Activated CD4-positive, alpha-beta T cell treated with anti-CD3 and anti-CD28 coated beads, Interleukin-2, amount 10 ng/mL, durations not matched to agents 24 days and 14 days (primary cell): ENCODE measurements at regions not wholly inside any gene's neighbourhood (a gene's known extent, or its start where the extent isn't known, plus 50 kb on each side); places are given as distances from the start of the nearest gene placed in this dataset.

ENCODE experiments used
- DNase-seq: peaks from one replicate; pipeline ENCODE4 v3.0.0; 2022
- H3K27ac Mint-ChIP-seq: one replicate; pipeline ENCODE4 v1.8.0; 2022; ENCODE audit warnings: mild to moderate bottlenecking, mixed read lengths
- H3K27me3 Mint-ChIP-seq: one replicate; pipeline ENCODE4 v1.8.0; 2022; ENCODE audit warnings: mixed read lengths
- H3K36me3 Mint-ChIP-seq: one replicate; pipeline ENCODE4 v1.8.0; 2022; ENCODE audit warnings: low read depth, mild to moderate bottlenecking, mixed read lengths
- H3K4me1 Mint-ChIP-seq: one replicate; pipeline ENCODE4 v1.8.0; 2021; ENCODE audit warnings: mixed read lengths
- H3K4me3 Mint-ChIP-seq: one replicate; pipeline ENCODE4 v1.8.0; 2022; ENCODE audit warnings: mild to moderate bottlenecking, moderate library complexity, mixed read lengths
- H3K9me3 Mint-ChIP-seq: one replicate; pipeline ENCODE4 v1.8.0; 2021; ENCODE audit warnings: mixed read lengths
- intact Hi-C: fragments of 100-400 bp; cut with micrococcal nuclease; formaldehyde crosslinking; loops from one replicate; pipeline ENCODE4 v1.15.1; 2023

DNA sequence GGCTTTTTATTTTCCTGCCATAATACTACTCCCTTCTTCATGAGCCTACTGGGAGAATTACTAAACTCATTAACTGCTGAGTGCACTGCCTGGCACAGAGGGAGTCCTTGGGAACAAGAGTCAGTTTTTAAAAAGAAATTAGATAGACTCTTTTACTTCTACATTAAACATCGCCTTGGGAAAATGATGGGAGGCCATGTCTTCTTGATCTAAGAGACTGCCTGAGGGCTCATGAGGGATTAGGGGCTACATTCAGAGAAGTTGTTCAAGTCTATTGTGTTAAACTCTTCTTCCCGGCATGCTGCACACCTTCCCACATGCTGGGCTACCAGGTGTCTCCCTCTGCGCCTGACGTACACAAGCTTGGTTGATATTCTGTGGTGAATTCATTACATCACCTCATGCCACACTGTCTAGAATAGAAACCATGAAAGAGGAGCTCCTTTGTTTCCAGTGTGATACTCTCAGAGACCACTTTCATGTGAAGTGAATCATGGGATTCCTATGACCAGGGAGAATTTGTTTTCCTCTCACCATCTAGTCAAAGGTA lies 1422.3 kb downstream of the AACS start:
- intact Hi-C loops = no loop called here
- H3K27me3 Mint-ChIP-seq = no peaks in the 10 kb centered on the region
- no peak overlapping the region for H3K27ac Mint-ChIP-seq

DNA sequence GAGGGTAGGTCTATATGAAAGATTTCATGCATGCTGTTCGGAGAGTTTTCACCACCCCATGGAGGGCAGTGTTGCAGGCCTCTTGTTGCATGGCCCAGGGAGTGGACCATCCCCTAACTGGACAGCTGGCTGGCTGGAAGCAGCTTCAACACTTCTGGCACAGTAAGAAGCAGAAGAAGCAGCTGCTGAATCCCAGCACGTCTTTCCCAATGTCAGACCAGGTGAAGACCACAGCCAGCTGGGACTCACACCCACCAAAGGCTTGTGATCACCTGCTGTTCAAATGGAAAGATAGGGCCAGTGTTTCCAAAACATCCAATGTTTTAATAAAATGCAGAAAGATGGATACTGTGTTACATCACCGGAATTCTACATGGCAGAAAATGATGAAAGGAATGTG lies 1423.6 kb downstream of the AACS start:
- DNase-seq = no peak
- Mint-ChIP-seq H3K4me1 (no peaks in the 10 kb centered on the region), H3K4me3 (no peak overlapping the region), H3K36me3 (no peaks in the 10 kb centered on the region), H3K27me3 (no peaks in the 10 kb centered on the region), H3K9me3 (peaks cover 8% of the 10 kb centered on the region), H3K27ac (no peak overlapping the region)
- intact Hi-C loops = no loop called here

More for the DNA sequence above, 1422.3 kb downstream of the AACS start:
- DNase-seq = no peak
- Mint-ChIP-seq H3K36me3 (no peaks in the 10 kb centered on the region), H3K4me1 (peaks cover 1% of the 10 kb centered on the region), H3K4me3 (no peak overlapping the region), H3K9me3 (peaks cover 10% of the 10 kb centered on the region)

DNA sequence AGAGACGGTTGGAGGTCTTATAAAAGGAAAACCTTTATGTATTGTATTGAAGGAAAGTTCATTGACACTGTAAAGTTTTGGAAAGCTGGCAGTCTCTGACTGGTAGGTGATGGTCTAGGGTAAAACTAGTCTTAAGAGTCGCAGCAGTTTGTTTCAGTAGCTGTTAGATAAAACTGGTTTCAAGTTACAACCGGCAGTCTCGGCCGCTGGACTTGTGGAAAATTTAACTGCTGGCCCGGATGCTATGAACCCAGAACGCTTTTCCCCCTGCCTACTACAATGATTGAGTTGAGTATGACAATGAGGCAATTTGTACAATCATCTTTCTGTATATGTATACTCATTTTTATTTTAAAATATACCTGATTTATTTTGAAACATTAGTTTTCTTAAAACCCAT lies 1426.9 kb downstream of the AACS start:
- peaks cover under 1% of the 10 kb centered on the region for H3K9me3 Mint-ChIP-seq
- no peaks in the 10 kb centered on the region for H3K27me3 Mint-ChIP-seq
- no peak for DNase-seq
- H3K4me1 Mint-ChIP-seq = no peaks in the 10 kb centered on the region
- intact Hi-C loops = no loop called here
- H3K36me3 Mint-ChIP-seq = no peaks in the 10 kb centered on the region
- no peak overlapping the region for H3K4me3 Mint-ChIP-seq
- no peak overlapping the region for H3K27ac Mint-ChIP-seq

DNA sequence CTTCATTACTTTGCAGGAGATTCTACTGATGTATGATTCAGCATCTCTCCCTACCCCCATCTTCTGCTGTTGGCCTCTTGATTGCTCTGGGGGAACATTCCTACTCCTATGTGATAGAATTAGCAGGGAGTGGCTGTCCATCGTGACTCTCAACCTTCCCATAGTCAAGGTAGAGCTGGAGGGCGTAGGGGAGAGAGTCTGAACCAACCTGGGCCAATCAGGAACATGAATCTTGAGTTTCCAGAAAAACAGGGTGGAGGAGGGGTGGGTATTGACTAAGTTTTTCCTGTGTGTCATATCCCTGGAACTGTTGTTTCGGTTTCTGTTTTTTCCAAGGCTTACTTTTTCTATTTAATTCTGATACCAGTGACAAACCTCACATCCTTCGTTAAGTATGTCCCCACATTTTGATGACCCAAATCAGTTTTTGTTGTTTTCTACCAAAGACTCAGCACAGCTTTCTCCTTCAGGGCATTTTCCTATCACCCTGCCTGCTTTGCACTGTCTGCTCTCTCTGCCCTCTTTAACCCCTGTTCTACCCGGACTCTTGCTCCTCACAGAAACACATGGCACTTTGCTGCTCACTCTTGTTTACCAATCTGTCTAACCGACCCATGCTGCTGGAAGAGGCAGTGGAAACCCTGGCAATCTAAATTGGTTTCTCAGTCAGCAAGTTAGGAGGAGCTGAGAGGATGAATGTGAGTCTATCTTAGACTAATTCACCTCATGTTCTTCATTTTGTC lies 1428.3 kb downstream of the AACS start:
- no peaks in the 10 kb centered on the region for H3K27me3 Mint-ChIP-seq
- no peak overlapping the region for H3K27ac Mint-ChIP-seq
- H3K36me3 Mint-ChIP-seq = no peaks in the 10 kb centered on the region
- no peak overlapping the region for H3K4me3 Mint-ChIP-seq
- H3K4me1 Mint-ChIP-seq = no peaks in the 10 kb centered on the region
- no peaks in the 10 kb centered on the region for H3K9me3 Mint-ChIP-seq
- intact Hi-C loops = no loop called here
- DNase-seq = no peak

DNA sequence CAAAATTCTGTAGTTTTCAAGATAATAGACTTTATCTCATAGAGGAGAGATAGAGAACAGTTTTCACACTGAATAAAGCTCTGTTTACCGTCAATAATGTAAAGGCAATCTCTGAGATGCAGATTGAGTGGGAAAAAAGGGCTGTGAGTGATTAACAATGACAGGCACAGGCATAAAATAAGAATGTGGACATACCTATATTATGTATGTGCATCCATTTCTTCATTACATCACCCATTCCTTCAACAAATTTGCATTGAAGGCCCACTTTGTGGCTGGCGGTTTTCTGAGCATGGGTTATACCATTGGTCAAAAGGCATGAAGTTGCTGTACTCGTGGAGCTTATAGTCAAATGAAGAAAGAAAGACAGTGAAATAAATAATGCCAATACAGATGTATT lies 1431.0 kb downstream of the AACS start:
- Mint-ChIP-seq H3K4me3 (no peak overlapping the region), H3K36me3 (no peaks in the 10 kb centered on the region), H3K9me3 (peaks cover 5% of the 10 kb centered on the region), H3K27ac (no peak overlapping the region), H3K27me3 (no peaks in the 10 kb centered on the region), H3K4me1 (no peaks in the 10 kb centered on the region)
- intact Hi-C loops = no loop called here
- DNase-seq = no peak

DNA sequence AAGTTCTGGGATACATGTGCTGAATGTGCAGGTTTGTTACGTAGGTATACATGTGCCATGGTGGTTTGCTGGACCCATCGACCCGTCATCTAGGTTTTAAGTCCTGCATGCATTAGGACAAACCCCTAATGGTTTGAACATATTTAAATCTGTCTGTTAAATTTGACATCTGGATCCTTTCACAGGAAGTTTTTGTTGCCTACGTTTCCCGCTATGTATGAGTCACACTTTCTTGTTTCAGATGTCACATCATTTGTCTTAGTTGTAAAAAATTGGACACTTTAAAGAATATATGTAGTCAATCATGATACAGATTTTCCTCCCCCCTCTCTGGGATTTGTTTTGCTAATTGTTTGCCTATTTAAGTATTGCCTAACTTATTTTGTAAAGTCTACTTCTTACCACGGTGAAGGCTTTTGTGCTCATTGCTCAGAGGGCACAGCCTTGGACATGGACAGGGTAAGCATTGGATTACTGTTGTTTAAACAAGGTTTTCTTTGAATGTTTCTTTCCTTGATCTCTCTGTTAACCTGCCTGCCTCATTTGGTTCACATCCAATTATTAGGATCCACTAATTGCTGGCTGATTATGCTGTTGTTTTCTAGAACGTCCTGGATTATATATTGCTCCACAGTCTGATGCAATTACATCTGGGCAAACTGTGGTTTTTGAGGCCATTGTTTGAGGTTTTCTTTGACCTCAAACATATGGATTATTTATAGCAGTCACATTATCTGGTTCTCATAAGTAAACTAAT lies 1441.4 kb downstream of the AACS start:
- no peak for DNase-seq
- Mint-ChIP-seq H3K27me3 (no peaks in the 10 kb centered on the region), H3K4me3 (no peak overlapping the region), H3K9me3 (no peaks in the 10 kb centered on the region), H3K36me3 (no peaks in the 10 kb centered on the region), H3K4me1 (peaks cover 3% of the 10 kb centered on the region), H3K27ac (no peak overlapping the region)
- intact Hi-C loops = no loop called here

DNA sequence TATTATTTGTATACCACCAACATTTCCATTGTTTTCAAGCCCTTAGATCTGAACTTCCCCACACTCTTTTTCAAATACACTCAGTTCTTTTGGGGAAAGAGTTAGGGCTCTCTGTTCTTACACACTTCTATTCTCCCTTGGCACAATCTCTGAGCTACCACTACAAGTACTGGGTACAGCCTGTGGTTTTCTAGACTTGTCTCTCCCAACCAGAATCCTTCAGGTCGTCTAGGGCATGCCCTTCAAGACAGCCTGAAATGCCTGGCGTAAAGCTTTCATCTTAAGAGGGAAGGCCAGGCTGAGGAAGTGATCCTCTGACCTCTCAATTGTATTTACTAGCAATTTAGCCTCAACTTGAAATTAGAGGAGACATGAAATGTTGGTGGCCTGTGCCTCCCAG lies 1442.0 kb downstream of the AACS start:
- no peak for DNase-seq
- no peak overlapping the region for H3K27ac Mint-ChIP-seq
- H3K4me1 Mint-ChIP-seq = peaks cover 3% of the 10 kb centered on the region
- intact Hi-C loops = no loop called here
- no peaks in the 10 kb centered on the region for H3K36me3 Mint-ChIP-seq
- no peak overlapping the region for H3K4me3 Mint-ChIP-seq
- H3K9me3 Mint-ChIP-seq = no peaks in the 10 kb centered on the region
- no peaks in the 10 kb centered on the region for H3K27me3 Mint-ChIP-seq

DNA sequence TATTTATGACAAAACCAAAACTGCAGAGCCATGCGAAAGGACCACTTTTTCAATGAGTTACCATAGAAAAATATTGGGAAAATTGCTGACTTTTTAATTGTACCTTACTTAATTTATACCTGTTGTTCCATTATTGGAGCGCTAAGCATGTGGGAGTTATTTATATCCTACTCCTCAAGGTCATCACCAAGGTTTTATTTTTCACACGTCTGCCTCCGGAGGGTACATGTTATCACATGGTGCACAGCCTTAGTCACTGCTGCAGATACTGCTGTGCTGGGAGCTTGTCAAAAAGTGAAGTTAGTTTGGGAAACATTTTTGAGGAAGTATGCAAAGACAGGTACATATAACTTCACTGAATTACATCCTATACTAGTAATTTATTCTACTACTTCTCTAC lies 1444.3 kb downstream of the AACS start:
- no peaks in the 10 kb centered on the region for H3K9me3 Mint-ChIP-seq
- H3K36me3 Mint-ChIP-seq = no peaks in the 10 kb centered on the region
- peaks cover 3% of the 10 kb centered on the region for H3K4me1 Mint-ChIP-seq
- intact Hi-C loops = no loop called here
- no peak overlapping the region for H3K4me3 Mint-ChIP-seq
- no peak for DNase-seq
- H3K27me3 Mint-ChIP-seq = no peaks in the 10 kb centered on the region
- no peak overlapping the region for H3K27ac Mint-ChIP-seq

DNA sequence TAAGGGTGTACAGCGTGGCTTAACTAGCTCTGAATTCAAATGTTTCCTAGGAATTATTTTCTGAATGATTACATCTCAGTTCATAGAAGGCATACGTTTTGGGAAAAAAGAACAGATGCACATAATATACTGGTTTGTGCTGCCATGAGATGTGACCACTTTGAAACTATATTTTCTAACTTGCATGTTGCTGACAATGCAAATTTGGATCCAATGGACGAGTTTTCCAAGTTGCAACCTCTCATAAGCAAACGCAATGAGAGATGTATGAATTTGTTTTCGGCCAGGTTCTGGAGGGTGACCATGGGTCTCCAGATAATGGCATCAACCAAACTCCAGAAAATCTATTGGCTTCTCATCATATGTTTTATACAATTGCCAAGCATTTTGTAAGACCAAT lies 1445.4 kb downstream of the AACS start:
- no peaks in the 10 kb centered on the region for H3K36me3 Mint-ChIP-seq
- H3K27me3 Mint-ChIP-seq = no peaks in the 10 kb centered on the region
- intact Hi-C loops = no loop called here
- peaks cover under 1% of the 10 kb centered on the region for H3K9me3 Mint-ChIP-seq
- H3K4me3 Mint-ChIP-seq = no peak overlapping the region
- DNase-seq = no peak
- no peak overlapping the region for H3K27ac Mint-ChIP-seq
- peaks cover 3% of the 10 kb centered on the region for H3K4me1 Mint-ChIP-seq

DNA sequence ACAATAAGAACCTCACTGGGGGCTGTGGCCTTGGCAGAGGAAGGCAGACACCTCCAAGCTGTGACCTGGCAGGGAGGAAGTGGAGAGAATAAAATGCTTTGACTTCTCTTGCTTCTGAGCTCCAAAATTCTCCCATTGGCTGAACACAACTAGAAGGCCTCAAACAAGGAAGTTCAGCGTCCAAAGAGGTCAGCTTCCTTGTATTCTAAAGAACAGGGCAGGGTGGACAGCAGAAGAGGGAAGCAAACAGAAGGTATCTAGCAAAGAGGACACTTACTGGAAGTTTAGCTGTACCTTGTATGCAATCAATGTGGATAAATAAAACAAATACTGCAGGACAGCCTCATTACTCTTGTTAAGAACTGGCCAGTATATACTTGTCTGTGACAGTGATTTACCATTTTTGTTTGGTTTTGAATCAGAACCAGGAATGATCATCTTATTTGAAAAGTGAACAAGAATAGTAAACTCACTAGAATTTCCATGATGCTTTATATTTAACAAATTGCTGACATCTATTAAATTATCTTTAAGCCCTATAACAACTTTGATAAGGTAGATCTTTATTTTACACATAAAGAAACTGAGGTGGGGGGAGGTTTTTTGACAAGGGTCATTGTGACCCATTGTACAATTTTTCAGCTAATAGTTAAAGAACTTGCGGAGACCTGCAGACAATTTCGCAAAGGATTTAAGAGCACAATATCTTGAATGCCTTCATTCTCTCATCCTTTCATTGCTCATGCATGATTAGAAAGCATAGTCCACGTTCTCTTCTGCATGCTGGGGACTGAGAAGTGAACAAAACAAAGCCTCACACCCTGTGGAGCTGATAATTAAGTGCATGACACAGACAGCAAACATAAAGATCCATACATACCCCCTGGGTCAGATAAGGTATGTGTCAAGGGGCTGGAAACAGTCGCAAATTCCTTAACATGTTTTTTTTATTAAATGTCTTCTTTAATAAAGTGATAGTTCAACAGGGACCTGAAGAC lies 1448.0 kb downstream of the AACS start:
- H3K27me3 Mint-ChIP-seq = no peaks in the 10 kb centered on the region
- no peaks in the 10 kb centered on the region for H3K4me1 Mint-ChIP-seq
- no peak overlapping the region for H3K27ac Mint-ChIP-seq
- intact Hi-C loops = no loop called here
- H3K9me3 Mint-ChIP-seq = peaks cover 4% of the 10 kb centered on the region
- no peak overlapping the region for H3K4me3 Mint-ChIP-seq
- no peak for DNase-seq
- H3K36me3 Mint-ChIP-seq = no peaks in the 10 kb centered on the region

DNA sequence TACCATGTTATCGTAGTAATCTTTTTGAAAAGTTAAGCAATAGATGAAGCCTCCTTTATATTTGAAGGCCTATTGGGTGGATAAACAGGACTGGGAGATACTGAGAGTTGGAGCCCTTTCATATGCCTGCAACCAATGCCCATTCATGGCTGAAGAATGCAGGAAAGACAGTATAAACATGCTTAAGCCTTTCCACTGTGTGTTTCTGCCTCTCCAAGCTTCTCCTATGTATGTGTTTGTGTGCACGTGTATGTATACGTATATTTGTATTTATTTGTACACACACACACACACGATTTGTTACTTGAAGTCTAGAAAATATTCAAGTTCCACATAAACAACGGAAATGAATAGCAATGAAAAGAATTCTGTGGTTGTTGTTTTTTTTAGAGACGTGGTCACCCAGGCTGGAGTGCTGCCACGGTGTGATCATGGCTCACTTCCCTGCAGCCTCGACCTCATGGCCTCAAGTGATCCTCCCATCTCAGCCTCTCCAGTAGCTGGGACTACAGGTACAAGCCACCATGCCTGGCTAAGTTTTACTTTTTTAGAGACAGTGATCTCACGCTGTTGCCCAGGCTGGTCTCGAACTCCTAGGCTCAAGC lies 1453.5 kb downstream of the AACS start:
- H3K4me1 Mint-ChIP-seq = no peaks in the 10 kb centered on the region
- intact Hi-C loops = no loop called here
- no peaks in the 10 kb centered on the region for H3K27me3 Mint-ChIP-seq
- peaks cover 4% of the 10 kb centered on the region for H3K9me3 Mint-ChIP-seq
- H3K36me3 Mint-ChIP-seq = no peaks in the 10 kb centered on the region
- no peak overlapping the region for H3K27ac Mint-ChIP-seq
- no peak overlapping the region for H3K4me3 Mint-ChIP-seq
- DNase-seq = no peak

DNA sequence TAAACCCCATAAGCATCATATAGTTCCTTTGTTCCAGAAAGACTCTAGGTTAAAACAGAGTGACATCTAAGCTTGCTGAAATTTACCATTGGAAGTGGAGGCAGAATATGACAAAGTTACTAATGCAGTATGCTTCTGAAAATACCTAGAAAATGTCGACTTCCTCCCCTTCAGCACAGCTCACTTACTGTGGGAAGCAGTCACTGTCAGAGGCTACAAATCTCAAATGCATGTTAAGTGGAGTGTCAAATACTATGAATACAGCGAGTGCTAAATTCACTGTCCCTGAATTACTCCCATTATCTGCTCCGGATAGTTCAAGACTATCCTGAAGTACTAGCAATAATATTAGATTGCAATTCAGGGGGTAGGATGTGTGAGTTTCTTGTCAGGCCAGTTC lies 1454.6 kb downstream of the AACS start:
- Mint-ChIP-seq H3K9me3 (peaks cover 4% of the 10 kb centered on the region), H3K4me1 (no peaks in the 10 kb centered on the region), H3K4me3 (no peak overlapping the region), H3K36me3 (no peaks in the 10 kb centered on the region), H3K27ac (no peak overlapping the region), H3K27me3 (no peaks in the 10 kb centered on the region)
- intact Hi-C loops = no loop called here
- no peak for DNase-seq

DNA sequence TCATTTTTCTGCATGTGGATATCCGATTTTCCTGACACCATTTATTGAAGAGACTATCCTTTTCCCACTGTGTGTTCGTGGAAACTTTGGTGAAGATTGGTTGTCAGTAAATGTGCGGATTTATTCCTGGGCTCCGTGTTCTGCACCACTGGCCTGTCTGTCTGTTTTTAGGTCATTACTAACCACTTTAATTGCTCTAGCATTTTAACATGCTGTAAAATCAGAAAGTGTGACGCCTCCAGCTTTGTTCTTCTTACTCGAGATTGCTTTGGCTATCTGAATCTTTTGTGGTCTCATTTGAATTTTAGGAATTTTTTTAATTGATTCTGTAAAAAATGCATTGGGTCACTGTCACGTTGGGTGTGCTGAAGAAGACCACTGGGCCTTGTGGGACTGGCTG lies 1458.7 kb downstream of the AACS start:
- H3K9me3 Mint-ChIP-seq = no peaks in the 10 kb centered on the region
- no peaks in the 10 kb centered on the region for H3K4me1 Mint-ChIP-seq
- no peaks in the 10 kb centered on the region for H3K36me3 Mint-ChIP-seq

More for the DNA sequence above, 1458.7 kb downstream of the AACS start:
- intact Hi-C loops = no loop called here
- no peak for DNase-seq
- Mint-ChIP-seq H3K27me3 (no peaks in the 10 kb centered on the region), H3K27ac (no peak overlapping the region), H3K4me3 (no peak overlapping the region)
